DND-41 (cell line): ENCODE measurements at regions not wholly inside any gene's neighbourhood (a gene's known extent, or its start where the extent isn't known, plus 50 kb on each side); places are given as distances from the start of the nearest gene placed in this dataset.

Source experiments
- EZH2 ChIP-seq: IDR thresholded peaks from 3 replicates; pipeline ENCODE4 v1.6.1; 2012; ENCODE audit warnings: borderline replicate concordance, low read depth, mild to moderate bottlenecking, moderate library complexity, low read length, inconsistent platforms; ENCODE audit not compliant: severe bottlenecking
- TF ChIP-seq, protein P1 (sequence below): IDR thresholded peaks from 2 replicates; pipeline ENCODE4 v1.5.1; 2012; ENCODE audit warnings: borderline replicate concordance, low read length, moderate library complexity, mild to moderate bottlenecking; ENCODE audit not compliant: poor library complexity, severe bottlenecking; ENCODE audit errors: extremely low read depth

- TF ChIP-seq, protein P1, sequence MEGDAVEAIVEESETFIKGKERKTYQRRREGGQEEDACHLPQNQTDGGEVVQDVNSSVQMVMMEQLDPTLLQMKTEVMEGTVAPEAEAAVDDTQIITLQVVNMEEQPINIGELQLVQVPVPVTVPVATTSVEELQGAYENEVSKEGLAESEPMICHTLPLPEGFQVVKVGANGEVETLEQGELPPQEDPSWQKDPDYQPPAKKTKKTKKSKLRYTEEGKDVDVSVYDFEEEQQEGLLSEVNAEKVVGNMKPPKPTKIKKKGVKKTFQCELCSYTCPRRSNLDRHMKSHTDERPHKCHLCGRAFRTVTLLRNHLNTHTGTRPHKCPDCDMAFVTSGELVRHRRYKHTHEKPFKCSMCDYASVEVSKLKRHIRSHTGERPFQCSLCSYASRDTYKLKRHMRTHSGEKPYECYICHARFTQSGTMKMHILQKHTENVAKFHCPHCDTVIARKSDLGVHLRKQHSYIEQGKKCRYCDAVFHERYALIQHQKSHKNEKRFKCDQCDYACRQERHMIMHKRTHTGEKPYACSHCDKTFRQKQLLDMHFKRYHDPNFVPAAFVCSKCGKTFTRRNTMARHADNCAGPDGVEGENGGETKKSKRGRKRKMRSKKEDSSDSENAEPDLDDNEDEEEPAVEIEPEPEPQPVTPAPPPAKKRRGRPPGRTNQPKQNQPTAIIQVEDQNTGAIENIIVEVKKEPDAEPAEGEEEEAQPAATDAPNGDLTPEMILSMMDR = no peak
- no peak for TF ChIP-seq EZH2
Measured at GRCh38 chr4:35912174-35912573, 332.1 kb downstream of the ARAP2 start.
